Psoas muscle (tissue), 7 donors: ENCODE measurements at regions not wholly inside any gene's neighbourhood (a gene's known extent, or its start where the extent isn't known, plus 50 kb on each side); places are given as distances from the start of the nearest gene placed in this dataset.
A peak's percentile ranks its signal among the peaks of the same experiment; 100 is the strongest.
"Not testable (repeated sequence)": the region's sequence is repeated elsewhere in the genome, so short reads cannot be mapped to it uniquely, and the experiment has no call there.

Experiments
- ATAC-seq, 4 donors: fragments of 200-7000 bp; cut with Tn5 transposase; one replicate each; pipeline ENCODE4 v1.9.1; 2020; ENCODE audit warnings: moderate library complexity in 3 of 4, mild to moderate bottlenecking in 2 of 4
- DNase-seq, 2 donors: peaks; one replicate each; pipeline ENCODE4 v3.0.0-alpha.2; 2020
- H3K27ac ChIP-seq: fragments of 200-600 bp; one replicate; pipeline ENCODE4 v1.8.0; 2022
- H3K27me3 ChIP-seq, 3 donors: fragments of 200-600 bp in 1 of 3; one replicate each; pipeline versions ENCODE4 v1.6.1 to v1.8.0; 2013 to 2022; ENCODE audit warnings: low read length in 2 of 3, mild to moderate bottlenecking in 2 of 3, moderate library complexity in 1 of 3; ENCODE audit not compliant: insufficient read depth in 3 of 3
- H3K36me3 ChIP-seq, 2 donors: fragments of 200-600 bp in 1 of 2; one replicate each; pipeline versions ENCODE4 v1.6.1 to v1.8.0; 2013 to 2022; ENCODE audit warnings: low read depth in 1 of 2, mild to moderate bottlenecking in 1 of 2, moderate library complexity in 1 of 2; ENCODE audit not compliant: insufficient read depth in 1 of 2
- H3K4me1 ChIP-seq: fragments of 200-600 bp; one replicate; pipeline ENCODE4 v1.8.0; 2022
- H3K4me3 ChIP-seq: fragments of 200-600 bp; one replicate; pipeline ENCODE4 v1.8.0; 2022; ENCODE audit warnings: mild to moderate bottlenecking
- H3K9me3 ChIP-seq: fragments of 200-600 bp; one replicate; pipeline ENCODE4 v1.8.0; 2022
- WGBS, 3 donors: extraction: QIAGEN DNeasy Blood & Tissue Kit; methylation state at CpG; one replicate each; pipeline versions ENCODE4 v1.1.6 to v1.1.7; 2013; 5-methylcytosine and 5-hydroxymethylcytosine counted together
- intact Hi-C, 2 donors: fragments of 100-400 bp; cut with DNase I; formaldehyde crosslinking; loops; one replicate each; pipeline versions ENCODE4 v1.11.0 to v1.14.2; 2022
- donor health status: healthy with polysubstance abuse.
- donor health status: DM: no; HTN: no; CAD: no; lungs with moderate emphysema.
- donor health status: Bipolar disorder and iron deficiency.
- donor health status: healthy.
- donor health status: DM: yes; HTN: yes; CAD: no.
- donor health status: DM: no; HTN: no; CAD: no.
- donor health status: DM: yes; HTN: yes; CAD: no.

DNA sequence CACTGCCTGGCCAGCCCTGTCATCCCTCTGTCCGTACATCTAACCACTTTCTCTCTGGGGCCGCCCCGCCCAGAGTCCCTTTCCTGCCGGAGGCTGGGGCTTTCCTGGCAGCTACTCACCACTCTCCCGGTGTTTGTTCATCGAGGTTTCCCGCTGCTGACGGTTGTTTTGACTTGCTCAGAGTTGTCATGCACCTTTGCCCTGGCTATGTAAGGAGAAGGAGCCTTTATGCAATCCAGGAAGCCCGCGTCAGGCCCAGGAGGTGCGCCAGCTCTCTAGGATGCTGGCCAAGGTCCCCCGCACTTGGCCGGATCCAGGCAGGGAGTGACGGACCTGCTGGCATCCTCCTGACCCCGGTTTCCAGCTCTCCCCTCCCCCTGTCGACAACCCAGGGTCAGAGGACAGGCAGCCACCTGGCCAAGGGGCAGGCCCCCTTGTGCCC is 51.0 kb upstream of the SIK1 start:
- DNase-seq, intact Hi-C loops: not testable (repeated sequence)

More for the DNA sequence above, 51.0 kb upstream of the SIK1 start:
- ATAC-seq: peak; percentile 21 to 60 (median 53)
- not testable (repeated sequence) for H3K27ac ChIP-seq, H3K27me3 ChIP-seq, H3K4me1 ChIP-seq, H3K9me3 ChIP-seq, H3K36me3 ChIP-seq, H3K4me3 ChIP-seq
- WGBS, 3 donors: no CpG with 5 or more reads among the region's 16 CpGs
